NCI-H2029 treated with DMSO at 0.1 percent for 48 hours (cell line): ENCODE measurements at regions not wholly inside any gene's neighbourhood (a gene's known extent, or its start where the extent isn't known, plus 50 kb on each side); places are given as distances from the start of the nearest gene placed in this dataset.
"Not testable (repeated sequence)": the region's sequence is repeated elsewhere in the genome, so short reads cannot be mapped to it uniquely, and the experiment has no call there.

Source experiments
- DNase-seq: peaks from one replicate; lab custom pipeline; 2025; lab: John Stamatoyannopoulos, UW

GRCh38 chr12:105641749-105642148 lies 311.3 kb downstream of the C12orf75 start:
- DNase-seq: no peak

GRCh38 chr12:105644770-105645169 lies 314.3 kb downstream of the C12orf75 start:
- no peak for DNase-seq

- no peak for DNase-seq
Observed at GRCh38 chr12:105654606-105655005, 324.1 kb downstream of the C12orf75 start.

- DNase-seq: no peak
Observed at GRCh38 chr12:105658389-105658788, 327.9 kb downstream of the C12orf75 start.

- DNase-seq: no peak
Observed at GRCh38 chr12:105659355-105660075, 329.0 kb downstream of the C12orf75 start.

GRCh38 chr12:105664765-105665164 lies 334.3 kb downstream of the C12orf75 start:
- DNase-seq: not testable (repeated sequence)

- no peak for DNase-seq
Observed at GRCh38 chr12:105665366-105665765, 334.9 kb downstream of the C12orf75 start.

- DNase-seq: no peak
Observed at GRCh38 chr12:105667973-105668743, 337.7 kb downstream of the C12orf75 start.

GRCh38 chr12:105670672-105671071 lies 340.2 kb downstream of the C12orf75 start:
- no peak for DNase-seq

- no peak for DNase-seq
Observed at GRCh38 chr12:105671720-105672119, 341.2 kb downstream of the C12orf75 start.

- no peak for DNase-seq
Observed at GRCh38 chr12:105672121-105672975, 341.9 kb downstream of the C12orf75 start.

GRCh38 chr12:105674871-105675699 lies 344.6 kb downstream of the C12orf75 start:
- DNase-seq: no peak

GRCh38 chr12:105676694-105677093 lies 346.2 kb downstream of the C12orf75 start:
- DNase-seq: peak; percentile 24

- no peak for DNase-seq
Observed at GRCh38 chr12:105677672-105678071, 347.2 kb downstream of the C12orf75 start.

GRCh38 chr12:105679982-105680381 lies 349.5 kb downstream of the C12orf75 start:
- no peak for DNase-seq

- DNase-seq: no peak
Observed at GRCh38 chr12:105681341-105681740, 350.9 kb downstream of the C12orf75 start.

- DNase-seq: not testable (repeated sequence)
Observed at GRCh38 chr12:105682821-105683220, 352.3 kb downstream of the C12orf75 start.

GRCh38 chr12:105683836-105684235 lies 353.3 kb downstream of the C12orf75 start:
- DNase-seq: not testable (repeated sequence)

- DNase-seq: no peak
Observed at GRCh38 chr12:105698075-105698474, 367.6 kb downstream of the C12orf75 start.

- DNase-seq: no peak
Observed at GRCh38 chr12:105699209-105699608, 368.7 kb downstream of the C12orf75 start.

- peak; percentile 37 for DNase-seq
Observed at GRCh38 chr12:105704787-105705186, 374.3 kb downstream of the C12orf75 start.
